K562 (cell line): ENCODE measurements at regions not wholly inside any gene's neighbourhood (a gene's known extent, or its start where the extent isn't known, plus 50 kb on each side); places are given as distances from the start of the nearest gene placed in this dataset.

Experiments
- ATAC-seq: fragments of 200-7000 bp; cut with Tn5 transposase; 3 replicates; pipeline ENCODE4 v1.9.1; 2020; ENCODE audit warnings: moderate library complexity
- BruUV-seq: library from RNA; stranded (reverse); fragments of 400-500 nt; replicated peaks from 2 replicates; lab custom pipeline; 2021; lab: Mats Ljungman, UMichigan
- CTCF ChIA-PET: fragments of 300-600 bp; formaldehyde crosslinking; extraction: SDS; loops from one replicate; lab custom pipeline; 2021; ENCODE audit warnings: low intra/inter-chr PET ratio; lab: Yijun Ruan, JAX
- POLR2A ChIA-PET: fragments of 300-600, 350-650 bp; sonication (Branson Sonifier 250); formaldehyde crosslinking; extraction: SDS; loops from one replicate; lab custom pipeline; 2021; ENCODE audit warnings: antibody characterized with exemption, inconsistent platforms; lab: Yijun Ruan, JAX
- DNase-seq, 4 experiments: peaks; one replicate each; pipeline versions ENCODE4 v3.0.0 to v3.0.0-alpha.2; 2011 to 2018; ENCODE audit warnings: low spot score in 3 of 4, mixed read lengths in 3 of 4; ENCODE audit errors: extremely low read depth in 1 of 4
- FAIRE-seq: peaks from 2 replicates; lab custom pipeline; 2011; peaks lifted over from hg19 to GRCh38; lab: Jason Lieb, UNC
- H2AFZ ChIP-seq: 2 replicates; pipeline ENCODE4 v1.6.0; 2011; ENCODE audit warnings: low read depth, low read length, control low read depth, inconsistent platforms
- H3K27ac ChIP-seq: fragments of 200-600 bp; 3 replicates; pipeline ENCODE4 v1.8.0; 2011; ENCODE audit warnings: low read depth, mild to moderate bottlenecking, control low read depth, inconsistent platforms, low read length, moderate library complexity, mixed read lengths; ENCODE audit errors: extremely low read depth
- H3K27me3 ChIP-seq, 2 experiments: fragments of 300-600 bp in 1 of 2; 2 replicates in 1 of 2; 3 replicates in 1 of 2; pipeline versions ENCODE4 v1.6.0 to v1.8.0; 2011; ENCODE audit warnings: inconsistent platforms in 2 of 2, low read length in 2 of 2, mild to moderate bottlenecking in 1 of 2, mixed read lengths in 1 of 2, moderate library complexity in 1 of 2; ENCODE audit not compliant: control insufficient read depth in 2 of 2, insufficient read depth in 2 of 2
- H3K36me3 ChIP-seq: fragments of 300-600 bp; 3 replicates; pipeline ENCODE4 v1.8.0; 2011; ENCODE audit warnings: mild to moderate bottlenecking, low read length, inconsistent platforms; ENCODE audit not compliant: control insufficient read depth, insufficient read depth
- H3K4me1 ChIP-seq, 2 experiments: fragments of 200-600 bp in 1 of 2; replicated peaks in 1 of 2; 2 replicates in 1 of 2; 3 replicates in 1 of 2; pipeline versions ENCODE4 v1.5.1 to v1.8.0; 2011; ENCODE audit warnings: inconsistent platforms in 2 of 2, low read length in 2 of 2, mild to moderate bottlenecking in 1 of 2, mixed read lengths in 1 of 2, moderate library complexity in 1 of 2; ENCODE audit not compliant: control insufficient read depth in 2 of 2, insufficient read depth in 2 of 2
- H3K4me2 ChIP-seq: 2 replicates; pipeline ENCODE4 v1.6.1; 2011; ENCODE audit warnings: low read length, control low read depth, inconsistent platforms, mixed read lengths; ENCODE audit not compliant: insufficient read depth
- H3K4me3 ChIP-seq: fragments of 200-600 bp; sonication (generic), shearing (Covaris generic); 2 replicates; pipeline ENCODE4 v1.5.1; 2016; ENCODE audit warnings: control low read depth, inconsistent platforms
- H3K79me2 ChIP-seq: fragments of 200-600 bp; 3 replicates; pipeline ENCODE4 v1.8.0; 2011; ENCODE audit warnings: low read length, inconsistent platforms; ENCODE audit not compliant: control insufficient read depth, insufficient read depth
- H3K9ac ChIP-seq, 2 experiments: 2 replicates each; pipeline versions ENCODE4 v1.6.0 to v1.6.1; 2011; ENCODE audit warnings: low read depth in 2 of 2, low read length in 2 of 2, control low read depth in 1 of 2, inconsistent platforms in 1 of 2, mild to moderate bottlenecking in 1 of 2, mixed read lengths in 1 of 2; ENCODE audit not compliant: insufficient read depth in 1 of 2
- H3K9me1 ChIP-seq: one replicate; pipeline ENCODE4 v1.6.0; 2011; ENCODE audit warnings: inconsistent platforms, mild to moderate bottlenecking, low read length, moderate library complexity; ENCODE audit not compliant: control insufficient read depth, insufficient read depth
- H3K9me3 ChIP-seq: replicated peaks from 2 replicates; pipeline ENCODE4 v1.5.1; 2011; ENCODE audit warnings: low read depth, low read length, inconsistent platforms; ENCODE audit not compliant: control insufficient read depth, insufficient read depth
- H4K20me1 ChIP-seq: replicated peaks from 2 replicates; pipeline ENCODE4 v1.6.1; 2011; ENCODE audit warnings: low read length, inconsistent platforms, mixed read lengths; ENCODE audit not compliant: control insufficient read depth, insufficient read depth
- BACH1 ChIP-seq: fragments of 200-800 bp; sonication (Bioruptor generic); IDR thresholded peaks from 2 replicates; pipeline ENCODE4 v1.6.1; 2016; ENCODE audit warnings: missing genetic modification characterization, missing compliant biosample characterization
- MIER1 ChIP-seq: fragments of 450-650 bp; IDR thresholded peaks from 2 replicates; pipeline ENCODE4 v1.6.1; 2016; ENCODE audit warnings: antibody characterized with exemption, mild to moderate bottlenecking, low read depth
- ZNF134 ChIP-seq: fragments of 250-450 bp; sonication (Bioruptor Pico); conservative IDR thresholded peaks from 2 replicates; pipeline ENCODE4 v1.4.0; 2020
- ZNF592 ChIP-seq: fragments of 450-650 bp; IDR thresholded peaks from 2 replicates; pipeline ENCODE4 v1.6.1; 2017; ENCODE audit warnings: antibody characterized with exemption, mild to moderate bottlenecking
- WGBS: fragments of 100-300 bp; shearing (Covaris generic); methylation state at CpG from one replicate; pipeline ENCODE4 v1.1.6; 2016; ENCODE audit warnings: low coverage, mixed read lengths; ENCODE audit not compliant: insufficient coverage; ENCODE audit errors: missing lambda C conversion rate; 5-methylcytosine and 5-hydroxymethylcytosine counted together
- in situ Hi-C: fragments of 300-500 bp; cut with MboI; formaldehyde crosslinking; loops from 4 replicates; pipeline ENCODE4 v1.15.0; 2018; ENCODE audit warnings: inconsistent platforms, mixed read lengths
- intact Hi-C: fragments of 100-400 bp; cut with micrococcal nuclease; formaldehyde crosslinking; loops from 2 replicates; pipeline ENCODE4 v1.14.2; 2022
- TF ChIP-seq, protein P1 (sequence below): fragments of 450-650 bp; IDR thresholded peaks from one replicate; pipeline ENCODE4 v1.6.1; 2018; ENCODE audit warnings: mild to moderate bottlenecking, moderate library complexity; ENCODE audit not compliant: partially characterized antibody
- TF ChIP-seq, protein P2 (sequence below), 2 experiments: fragments of 450-650 bp in 1 of 2; sonication (generic) in 1 of 2; formaldehyde crosslinking in 1 of 2; IDR thresholded peaks in 1 of 2; conservative IDR thresholded peaks in 1 of 2; 2 replicates each; pipeline versions ENCODE4 v1.6.1 to v1.8.1; 2016 to 2023; ENCODE audit warnings: mild to moderate bottlenecking in 2 of 2, moderate library complexity in 2 of 2, inconsistent platforms in 1 of 2, missing genetic modification reagents in 1 of 2

DNA sequence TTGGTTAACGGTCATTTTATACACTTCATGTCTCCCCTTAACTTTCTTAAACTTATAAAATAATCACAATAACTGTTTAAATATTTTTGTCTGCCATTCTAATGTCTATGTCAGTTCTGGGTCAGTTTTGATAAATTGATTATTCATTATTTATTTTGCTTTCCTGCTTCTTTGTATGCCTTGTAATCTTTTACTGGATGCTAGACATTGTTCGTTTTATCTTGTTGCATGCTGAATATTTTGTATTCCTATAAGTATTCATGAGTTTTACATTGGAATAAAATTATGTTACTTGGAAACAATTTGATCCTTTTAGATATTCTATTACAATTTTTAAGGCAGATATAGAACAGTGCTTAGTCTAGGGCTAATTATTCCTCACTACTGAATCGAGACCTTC, 952.0 kb downstream of the NR2F1-AS1 start (continued):
- TF ChIP-seq, protein P1, sequence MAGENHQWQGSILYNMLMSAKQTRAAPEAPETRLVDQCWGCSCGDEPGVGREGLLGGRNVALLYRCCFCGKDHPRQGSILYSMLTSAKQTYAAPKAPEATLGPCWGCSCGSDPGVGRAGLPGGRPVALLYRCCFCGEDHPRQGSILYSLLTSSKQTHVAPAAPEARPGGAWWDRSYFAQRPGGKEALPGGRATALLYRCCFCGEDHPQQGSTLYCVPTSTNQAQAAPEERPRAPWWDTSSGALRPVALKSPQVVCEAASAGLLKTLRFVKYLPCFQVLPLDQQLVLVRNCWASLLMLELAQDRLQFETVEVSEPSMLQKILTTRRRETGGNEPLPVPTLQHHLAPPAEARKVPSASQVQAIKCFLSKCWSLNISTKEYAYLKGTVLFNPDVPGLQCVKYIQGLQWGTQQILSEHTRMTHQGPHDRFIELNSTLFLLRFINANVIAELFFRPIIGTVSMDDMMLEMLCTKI = no peak
- no peak for TF ChIP-seq BACH1 (tag)
- no peak for TF ChIP-seq ZNF134 (CRISPR knock-in tag)

- H3K9me1 ChIP-seq = no peaks in the 10 kb centered on the region
- H2AFZ ChIP-seq = no peak overlapping the region
- H3K4me3 ChIP-seq = no peak overlapping the region
- ChIA-PET CTCF (no interaction called here), POLR2A (no interaction called here)
- no peaks in the 10 kb centered on the region for H3K36me3 ChIP-seq
- no peak for FAIRE-seq
- no peaks in the 10 kb centered on the region for H3K9me3 ChIP-seq
- no peaks in the 10 kb centered on the region for H4K20me1 ChIP-seq
- intact Hi-C loops (no loop called here), in situ Hi-C loops (no loop called here)
- H3K4me2 ChIP-seq = no peak overlapping the region
- H3K9ac ChIP-seq = no peak overlapping the region
- no peaks in the 10 kb centered on the region for H3K79me2 ChIP-seq
- no TSS peak for BruUV-seq
- no peak for ATAC-seq
- no peaks in the 10 kb centered on the region for H3K4me1 ChIP-seq
- WGBS = 0% methylated on average over 1 of the region's 1 CpG
- no peak for DNase-seq
- no peaks in the 10 kb centered on the region for H3K27me3 ChIP-seq
- no peak overlapping the region for H3K27ac ChIP-seq
- TF ChIP-seq ZNF592 = no peak
- TF ChIP-seq, protein P2, sequence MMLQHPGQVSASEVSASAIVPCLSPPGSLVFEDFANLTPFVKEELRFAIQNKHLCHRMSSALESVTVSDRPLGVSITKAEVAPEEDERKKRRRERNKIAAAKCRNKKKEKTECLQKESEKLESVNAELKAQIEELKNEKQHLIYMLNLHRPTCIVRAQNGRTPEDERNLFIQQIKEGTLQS (IDR thresholded peaks at IDR 0.05) = no peak
- TF ChIP-seq, protein P2 (CRISPR knock-in tag; conservative IDR thresholded peaks at IDR 0.05) = no peak
- TF ChIP-seq MIER1 = no peak
These were observed 953.8 kb downstream of the NR2F1-AS1 start for GRCh38 chr5:92627186-92627585.
